IMR-90 (cell line): ENCODE measurements at regions not wholly inside any gene's neighbourhood (a gene's known extent, or its start where the extent isn't known, plus 50 kb on each side); places are given as distances from the start of the nearest gene placed in this dataset.

Source experiments
- ATAC-seq: fragments of 200-7000 bp; cut with Tn5 transposase; 2 replicates; pipeline ENCODE4 v1.9.1; 2020; ENCODE audit warnings: low read depth, mild to moderate bottlenecking, moderate library complexity
- BruUV-seq: library from RNA; stranded (reverse); fragments of 400-500 nt; replicated peaks from 2 replicates; lab custom pipeline; 2021; lab: Mats Ljungman, UMichigan
- CTCF ChIA-PET: fragments of 300-600 bp; formaldehyde crosslinking; extraction: SDS; loops from one replicate; lab custom pipeline; 2021; ENCODE audit warnings: antibody characterized with exemption; lab: Yijun Ruan, JAX
- POLR2A ChIA-PET: fragments of 300-600 bp; sonication (Branson Sonifier 250); formaldehyde crosslinking; loops from one replicate; lab custom pipeline; 2022; ENCODE audit warnings: antibody characterized with exemption; ENCODE audit not compliant: unreplicated experiment; lab: Charles Lee
- DNase-seq: peaks from one replicate; pipeline ENCODE4 v3.0.0; 2013
- H2AFZ ChIP-seq: replicated peaks from 2 replicates; pipeline ENCODE3; 2013; ENCODE audit warnings: low read length, mild to moderate bottlenecking; ENCODE audit not compliant: poor library complexity
- H2AK5ac ChIP-seq: 2 replicates; pipeline ENCODE4 v1.6.1; 2013; ENCODE audit warnings: low read depth, low read length, inconsistent platforms
- H2AK9ac ChIP-seq: replicated peaks from 2 replicates; pipeline ENCODE3; 2013; ENCODE audit warnings: mild to moderate bottlenecking, low read depth, low read length, moderate library complexity; ENCODE audit not compliant: poor library complexity
- H2BK120ac ChIP-seq: 2 replicates; pipeline ENCODE4 v1.6.1; 2013; ENCODE audit warnings: low read depth, low read length, inconsistent platforms
- H2BK15ac ChIP-seq: 3 replicates; pipeline ENCODE4 v1.6.1; 2013; ENCODE audit warnings: low read depth, low read length, inconsistent platforms
- H2BK20ac ChIP-seq: 2 replicates; pipeline ENCODE4 v1.6.1; 2013; ENCODE audit warnings: low read depth, mild to moderate bottlenecking, inconsistent platforms, low read length, moderate library complexity
- H2BK5ac ChIP-seq: 2 replicates; pipeline ENCODE4 v1.6.1; 2013; ENCODE audit warnings: mild to moderate bottlenecking, low read depth, low read length, inconsistent platforms; ENCODE audit not compliant: poor library complexity, severe bottlenecking
- H3K14ac ChIP-seq: replicated peaks from 2 replicates; pipeline ENCODE4 v1.6.1; 2013; ENCODE audit warnings: low read depth, low read length, inconsistent platforms
- H3K18ac ChIP-seq: 2 replicates; pipeline ENCODE4 v1.6.1; 2013; ENCODE audit warnings: low read depth, low read length, control low read depth
- H3K23ac ChIP-seq: 2 replicates; pipeline ENCODE4 v1.6.1; 2013; ENCODE audit warnings: low read depth, low read length, inconsistent platforms
- H3K27ac ChIP-seq: 2 replicates; pipeline ENCODE4 v1.5.1; 2013; ENCODE audit warnings: mild to moderate bottlenecking, control low read depth, low read length; ENCODE audit not compliant: insufficient read depth
- H3K27me3 ChIP-seq: 2 replicates; pipeline ENCODE4 v1.6.1; 2013; ENCODE audit warnings: low read length; ENCODE audit not compliant: control insufficient read depth, insufficient read depth
- H3K36me3 ChIP-seq: 2 replicates; pipeline ENCODE4 v1.6.1; 2013; ENCODE audit warnings: low read length, mixed read lengths; ENCODE audit not compliant: control insufficient read depth, insufficient read depth
- H3K4ac ChIP-seq: 2 replicates; pipeline ENCODE4 v1.6.1; 2013; ENCODE audit warnings: low read depth, low read length, inconsistent platforms
- H3K4me1 ChIP-seq: 2 replicates; pipeline ENCODE4 v1.6.1; 2013; ENCODE audit warnings: low read length, mixed read lengths; ENCODE audit not compliant: control insufficient read depth, insufficient read depth
- H3K4me2 ChIP-seq: 2 replicates; pipeline ENCODE4 v1.6.1; 2013; ENCODE audit warnings: low read depth, mild to moderate bottlenecking, control low read depth, low read length, moderate library complexity
- H3K4me3 ChIP-seq: 2 replicates; pipeline ENCODE4 v1.5.1; 2013; ENCODE audit warnings: low read depth, mild to moderate bottlenecking, control low read depth, low read length, moderate library complexity; ENCODE audit not compliant: insufficient read depth
- H3K56ac ChIP-seq: 2 replicates; pipeline ENCODE4 v1.6.1; 2013; ENCODE audit warnings: low read length, inconsistent platforms; ENCODE audit not compliant: insufficient read depth; ENCODE audit errors: extremely low read depth
- H3K79me1 ChIP-seq, 2 experiments: 2 replicates each; pipeline ENCODE4 v1.6.1; 2013; ENCODE audit warnings: low read length in 2 of 2, inconsistent platforms in 1 of 2, low read depth in 1 of 2
- H3K9ac ChIP-seq: 2 replicates; pipeline ENCODE4 v1.6.1; 2013; ENCODE audit warnings: low read depth, low read length, control low read depth
- H3K9me1 ChIP-seq: 2 replicates; pipeline ENCODE4 v1.6.1; 2013; ENCODE audit warnings: low read length, inconsistent platforms; ENCODE audit not compliant: insufficient read depth
- H3K9me3 ChIP-seq: 2 replicates; pipeline ENCODE4 v1.6.1; 2013; ENCODE audit warnings: low read length; ENCODE audit not compliant: control insufficient read depth, insufficient read depth
- H4K20me1 ChIP-seq: 2 replicates; pipeline ENCODE4 v1.6.1; 2013; ENCODE audit warnings: low read length, inconsistent platforms; ENCODE audit not compliant: insufficient read depth
- H4K5ac ChIP-seq: 2 replicates; pipeline ENCODE4 v1.6.1; 2013; ENCODE audit warnings: mild to moderate bottlenecking, low read depth, low read length, control low read depth
- H4K8ac ChIP-seq, 2 experiments: 2 replicates each; pipeline ENCODE4 v1.6.1; 2013; ENCODE audit warnings: low read depth in 2 of 2, low read length in 2 of 2, control low read depth in 1 of 2, inconsistent platforms in 1 of 2
- H4K91ac ChIP-seq: 2 replicates; pipeline ENCODE4 v1.6.1; 2013; ENCODE audit warnings: low read depth, low read length, inconsistent platforms; ENCODE audit not compliant: insufficient read depth
- BHLHE40 ChIP-seq: fragments of 150-350 bp; IDR thresholded peaks from 2 replicates; pipeline ENCODE4 v1.6.1; 2016; ENCODE audit warnings: mild to moderate bottlenecking, low read depth, low read length
- CEBPB ChIP-seq: IDR thresholded peaks from 2 replicates; pipeline ENCODE4 v1.6.1; 2012; ENCODE audit warnings: low read depth, low read length, improper control_type of control experiment
- CHD1 ChIP-seq: IDR thresholded peaks from 2 replicates; pipeline ENCODE4 v1.6.1; 2012; ENCODE audit warnings: low read depth, low read length, improper control_type of control experiment
- CTCF ChIP-seq: conservative IDR thresholded peaks from 2 replicates; pipeline ENCODE4 v1.5.1; 2012; ENCODE audit warnings: mild to moderate bottlenecking, low read depth, low read length, improper control_type of control experiment
- ELK1 ChIP-seq: fragments of 150-350 bp; IDR thresholded peaks from 2 replicates; pipeline ENCODE4 v1.6.1; 2016; ENCODE audit warnings: low read depth, mild to moderate bottlenecking, low read length, moderate library complexity, borderline replicate concordance
- FOS ChIP-seq: fragments of 150-350 bp; IDR thresholded peaks from 2 replicates; pipeline ENCODE4 v1.6.1; 2016; ENCODE audit warnings: low read depth, low read length
- MAFK ChIP-seq: IDR thresholded peaks from 2 replicates; pipeline ENCODE4 v1.6.1; 2012; ENCODE audit warnings: low read depth, low read length, improper control_type of control experiment
- MAZ ChIP-seq: IDR thresholded peaks from 2 replicates; pipeline ENCODE4 v1.6.1; 2012; ENCODE audit warnings: low read depth, mild to moderate bottlenecking, low read length, improper control_type of control experiment, moderate library complexity, borderline replicate concordance
- MXI1 ChIP-seq: IDR thresholded peaks from 2 replicates; pipeline ENCODE4 v1.6.1; 2012; ENCODE audit warnings: low read depth, mild to moderate bottlenecking, low read length, moderate library complexity, borderline replicate concordance
- NFE2L2 ChIP-seq: fragments of 150-350 bp; IDR thresholded peaks from 2 replicates; pipeline ENCODE4 v1.6.1; 2016; ENCODE audit warnings: low read depth, mild to moderate bottlenecking, low read length
- POLR2A ChIP-seq: IDR thresholded peaks from 2 replicates; pipeline ENCODE4 v1.6.1; 2012; ENCODE audit warnings: mild to moderate bottlenecking, low read depth, low read length
- RAD21 ChIP-seq: IDR thresholded peaks from 2 replicates; pipeline ENCODE4 v1.6.1; 2012; ENCODE audit warnings: low read length, improper control_type of control experiment
- RCOR1 ChIP-seq: IDR thresholded peaks from 2 replicates; pipeline ENCODE4 v1.6.1; 2012; ENCODE audit warnings: mild to moderate bottlenecking, low read length, improper control_type of control experiment; ENCODE audit not compliant: insufficient replicate concordance
- RFX5 ChIP-seq: IDR thresholded peaks from 2 replicates; pipeline ENCODE4 v1.8.0; 2012; ENCODE audit warnings: low read depth, mild to moderate bottlenecking, low read length, moderate library complexity
- SMC3 ChIP-seq: fragments of 150-350 bp; IDR thresholded peaks from 2 replicates; pipeline ENCODE4 v1.6.1; 2016; ENCODE audit warnings: low read depth, mild to moderate bottlenecking, antibody characterized with exemption, low read length, moderate library complexity
- USF2 ChIP-seq: fragments of 150-350 bp; IDR thresholded peaks from 2 replicates; pipeline ENCODE4 v1.6.1; 2017; ENCODE audit warnings: mild to moderate bottlenecking, antibody characterized with exemption, low read length, low read depth
- WGBS, 2 experiments: methylation state at CpG; one replicate each; pipeline versions ENCODE4 v1.1.5 to v1.1.7; 2013; ENCODE audit warnings: missing lambda C conversion rate in 2 of 2; ENCODE audit not compliant: insufficient read length in 1 of 2; ENCODE audit errors: extremely low coverage in 2 of 2; 5-methylcytosine and 5-hydroxymethylcytosine counted together
- dilution Hi-C: fragments of 300-500 bp; cut with HindIII; formaldehyde crosslinking; loops from one replicate; pipeline ENCODE4 v1.14.3; 2018; ENCODE audit warnings: low sequenced_read_pairs; ENCODE audit not compliant: unreplicated experiment
- in situ Hi-C: fragments of 300-500 bp; cut with MboI; formaldehyde crosslinking; loops from 3 replicates; pipeline ENCODE4 v1.14.3; 2019; ENCODE audit warnings: low sequenced_read_pairs, inconsistent platforms, mixed read lengths
- intact Hi-C: fragments of 100-400 bp; cut with micrococcal nuclease; formaldehyde crosslinking; loops from 2 replicates; pipeline ENCODE4 v1.10.0; 2022

GRCh38 chr3:177347611-177348010 lies 150.3 kb upstream of the TBL1XR1 start:
- Histone ChIP-seq H3K9ac (no peak overlapping the region), H3K27ac (peak overlapping the region; percentile 4; the same call in 1 of the 2 replicates), H3K18ac (peak overlapping the region; percentile 69), H2BK120ac (peak overlapping the region; percentile 63), H2AK5ac (peak overlapping the region; percentile 79), H2AK9ac (no peak overlapping the region), H3K14ac (0 out of 2 replicates have a peak overlapping the region, but pooled peaks have one; percentile 1), H3K27me3 (no peaks in the 10 kb centered on the region), H3K9me3 (no peaks in the 10 kb centered on the region), H2BK15ac (peak overlapping the region; percentile 12; the same call in 2 of the 3 replicates), H4K8ac (peak overlapping the region in 1 of 2 experiments; percentile 52; a peak in 2 of 4 replicates), H3K23ac (peak overlapping the region; percentile 32; the same call in 1 of the 2 replicates), H3K4ac (peak overlapping the region; percentile 55; the same call in 1 of the 2 replicates), H2BK20ac (peak overlapping the region; percentile 83), H3K4me2 (no peak overlapping the region), H3K4me3 (no peak overlapping the region), H3K79me1 (no peaks in the 10 kb centered on the region; a peak in 1 of 4 replicates), H4K5ac (peak overlapping the region; percentile 57), H2AFZ (peak overlapping the region; percentile 19), H2BK5ac (peak overlapping the region; percentile 28), H3K9me1 (peaks cover 8% of the 10 kb centered on the region), H3K56ac (no peak overlapping the region), H4K20me1 (no peaks in the 10 kb centered on the region), H4K91ac (peak overlapping the region; percentile 50; the same call in 1 of the 2 replicates), H3K4me1 (peaks cover 13% of the 10 kb centered on the region), H3K36me3 (no peaks in the 10 kb centered on the region)
- BruUV-seq: no TSS peak
- ATAC-seq: no peak
- DNase-seq: no peak
- in situ Hi-C loops (no loop called here), dilution Hi-C loops (no loop called here), intact Hi-C loops (no loop called here)
- WGBS, 2 experiments: no CpG with 5 or more reads among the region's 1 CpG
- no peak for TF ChIP-seq RAD21
- no peak for TF ChIP-seq MAZ
- TF ChIP-seq FOS: no peak
- TF ChIP-seq CTCF: no peak
- no peak for TF ChIP-seq SMC3
- no peak for TF ChIP-seq USF2
- no peak for TF ChIP-seq BHLHE40
- no peak for TF ChIP-seq ELK1
- TF ChIP-seq CEBPB: no peak
- TF ChIP-seq MXI1: no peak
- no peak for TF ChIP-seq POLR2A
- TF ChIP-seq MAFK: no peak
- TF ChIP-seq RFX5: no peak
- no peak for TF ChIP-seq CHD1
- no peak for TF ChIP-seq RCOR1
- no peak for TF ChIP-seq NFE2L2
- POLR2A ChIA-PET: no interaction called here
- CTCF ChIA-PET: no interaction called here
